ENCODE measurements at regions not wholly inside any gene's neighbourhood (a gene's known extent, or its start where the extent isn't known, plus 50 kb on each side); places are given as distances from the start of the nearest gene placed in this dataset.

- FAIRE-seq (no peak), DNase-seq (ENCODE audit: extremely low read depth in 1 of 4, low spot score in 3 of 4) (no peak), ATAC-seq (no peak)
- in situ Hi-C loops (cut with MboI): no loop called here
- Histone ChIP-seq H3K4me2 (ENCODE audit: insufficient read depth, low read length) (no peak overlapping the region), H4K20me1 (replicated peaks; ENCODE audit: control insufficient read depth, insufficient read depth, low read length) (no peaks in the 10 kb centered on the region), H3K79me2 (ENCODE audit: control insufficient read depth, insufficient read depth, low read length) (no peaks in the 10 kb centered on the region), H2AFZ (ENCODE audit: low read depth, low read length) (no peak overlapping the region), H3K27me3 (ENCODE audit: control insufficient read depth in 2 of 2, insufficient read depth in 2 of 2, low read length in 2 of 2) (no peaks in the 10 kb centered on the region), H3K27ac (ENCODE audit: extremely low read depth, low read depth, low read length) (no peak overlapping the region), H3K4me3 (no peak overlapping the region), H3K9me1 (ENCODE audit: control insufficient read depth, insufficient read depth, low read length) (no peaks in the 10 kb centered on the region), H3K9ac (ENCODE audit: insufficient read depth in 1 of 2, low read depth in 2 of 2, low read length in 2 of 2) (no peak overlapping the region), H3K4me1 (replicated peaks in 1 of 2; ENCODE audit: control insufficient read depth in 2 of 2, insufficient read depth in 2 of 2, low read length in 2 of 2) (no peaks in the 10 kb centered on the region), H3K36me3 (ENCODE audit: control insufficient read depth, insufficient read depth, low read length) (no peaks in the 10 kb centered on the region), H3K9me3 (replicated peaks; ENCODE audit: control insufficient read depth, insufficient read depth, low read depth, low read length) (no peaks in the 10 kb centered on the region)
- WGBS (ENCODE audit: insufficient coverage, low coverage, missing lambda C conversion rate): 0% methylated on average over 1 of the region's 1 CpG
- intact Hi-C loops (cut with micrococcal nuclease): no loop called here
- ChIA-PET POLR2A (no interaction called here), CTCF (ENCODE audit: low intra/inter-chr PET ratio) (no interaction called here)
- TF ChIP-seq TSHZ1 (CRISPR knock-in tag; IDR thresholded peaks at IDR 0.05): no peak
- no peak for TF ChIP-seq ZNF778 (CRISPR knock-in tag; IDR thresholded peaks at IDR 0.05)
- TF ChIP-seq FOXA3 (CRISPR knock-in tag; conservative IDR thresholded peaks at IDR 0.05 in 1 of 2, IDR thresholded peaks at IDR 0.05 in 1 of 2): no peak
- TF ChIP-seq CHD2 (IDR thresholded peaks at IDR 0.05; ENCODE audit: low read depth, low read length): no peak
- TF ChIP-seq OTX1 (CRISPR knock-in tag; IDR thresholded peaks at IDR 0.05): no peak
- TF ChIP-seq ZNF717 (CRISPR knock-in tag; IDR thresholded peaks at IDR 0.05): no peak
- TF ChIP-seq ZNF24 (IDR thresholded peaks at IDR 0.05): no peak
- no peak for TF ChIP-seq HIVEP1 (CRISPR knock-in tag; IDR thresholded peaks at IDR 0.05)
- no peak for TF ChIP-seq HMGN3 (IDR thresholded peaks at IDR 0.05; ENCODE audit: borderline replicate concordance, extremely low read depth, insufficient read length, low read depth, low read length)
- TF ChIP-seq ZFPM2 (CRISPR knock-in tag; IDR thresholded peaks at IDR 0.05): no peak
- no peak for TF ChIP-seq NUFIP1 (IDR thresholded peaks at IDR 0.05; ENCODE audit: partially characterized antibody)
- TF ChIP-seq PTBP1 (IDR thresholded peaks at IDR 0.05; ENCODE audit: low read depth, low read length): no peak
- no peak for TF ChIP-seq ZBTB7A (IDR thresholded peaks at IDR 0.05; ENCODE audit: borderline replicate concordance, control insufficient read depth, low read depth, low read length)
- no peak for TF ChIP-seq ATF4 (CRISPR knock-in tag; IDR thresholded peaks at IDR 0.05)
- TF ChIP-seq CEBPG (CRISPR knock-in tag; IDR thresholded peaks at IDR 0.05): no peak
- TF ChIP-seq CEBPG (tag; conservative IDR thresholded peaks at IDR 0.05 in 1 of 2, IDR thresholded peaks at IDR 0.05 in 1 of 2): no peak
- TF ChIP-seq ZBTB34 (CRISPR knock-in tag; IDR thresholded peaks at IDR 0.05): no peak
- TF ChIP-seq ZNF511 (CRISPR knock-in tag; IDR thresholded peaks at IDR 0.05): no peak
- no peak for TF ChIP-seq ZNF583 (CRISPR knock-in tag; IDR thresholded peaks at IDR 0.05)
- TF ChIP-seq FOXJ3 (CRISPR knock-in tag; IDR thresholded peaks at IDR 0.05): no peak
- BruUV-seq (replicated peaks): no TSS peak
Measured at GRCh38 chr18:64539847-64540246, 391.0 kb upstream of the LINC00305 start.

Measured in K562 (cell line).